ENCODE measurements at regions not wholly inside any gene's neighbourhood (a gene's known extent, or its start where the extent isn't known, plus 50 kb on each side); places are given as distances from the start of the nearest gene placed in this dataset.
"Not testable (repeated sequence)": the region's sequence is repeated elsewhere in the genome, so short reads cannot be mapped to it uniquely, and the experiment has no call there.

DNA sequence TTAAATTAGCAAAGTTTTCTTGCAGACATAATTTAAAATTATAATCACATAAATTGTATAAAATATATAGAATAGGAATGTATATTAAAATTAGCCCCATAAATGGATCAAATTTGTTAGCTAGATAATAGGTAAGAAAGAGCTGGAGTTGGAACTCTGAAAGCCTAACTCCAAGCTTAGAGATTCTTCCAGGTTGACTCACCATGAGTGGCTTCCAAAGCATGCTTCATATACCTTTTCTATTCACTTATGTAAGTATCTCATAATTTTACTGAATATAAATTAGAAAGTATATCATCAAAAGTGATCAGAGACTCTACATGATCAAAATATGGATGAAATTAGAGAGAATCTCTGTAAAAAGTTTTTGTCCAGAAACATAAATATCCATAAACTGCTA, 320.7 kb upstream of the MAGI2 start:
- intact Hi-C loops (cut with micrococcal nuclease) = no loop called here
- no peaks in the 10 kb centered on the region for H3K27me3 Mint-ChIP-seq (ENCODE audit: low read depth)
- no peaks in the 10 kb centered on the region for H3K36me3 Mint-ChIP-seq (ENCODE audit: low read depth)
- no peaks in the 10 kb centered on the region for H3K9me3 Mint-ChIP-seq
- DNase-seq (ENCODE audit: low spot score) = no peak
- no peak overlapping the region for H3K27ac Mint-ChIP-seq
- H3K4me3 Mint-ChIP-seq (ENCODE audit: low read depth) = no peak overlapping the region
- no peaks in the 10 kb centered on the region for H3K4me1 Mint-ChIP-seq (ENCODE audit: low read depth)

DNA sequence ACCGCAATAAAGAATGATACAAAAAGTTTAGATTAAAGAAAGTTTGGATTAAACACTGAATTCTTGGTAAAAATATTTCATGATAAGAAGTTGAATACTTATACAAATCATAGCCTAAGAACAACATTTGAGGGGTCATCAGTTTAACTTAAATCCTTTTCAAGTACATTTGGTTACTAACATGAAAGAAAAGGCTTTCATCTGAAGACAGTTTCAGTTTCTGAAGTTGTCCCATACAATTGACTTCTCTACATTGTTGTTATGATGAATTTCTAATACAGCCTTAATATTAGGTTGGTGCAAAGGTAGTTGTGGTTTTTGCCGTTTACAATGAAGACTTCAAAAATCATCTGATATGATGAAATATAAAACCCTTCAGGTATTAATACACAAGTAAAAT, 317.5 kb upstream of the MAGI2 start:
- no peak for DNase-seq (ENCODE audit: low spot score)
- no peak overlapping the region for H3K4me3 Mint-ChIP-seq (ENCODE audit: low read depth)
- intact Hi-C loops (cut with micrococcal nuclease) = no loop called here
- no peaks in the 10 kb centered on the region for H3K9me3 Mint-ChIP-seq
- no peaks in the 10 kb centered on the region for H3K27me3 Mint-ChIP-seq (ENCODE audit: low read depth)
- no peak overlapping the region for H3K27ac Mint-ChIP-seq
- no peaks in the 10 kb centered on the region for H3K36me3 Mint-ChIP-seq (ENCODE audit: low read depth)
- H3K4me1 Mint-ChIP-seq (ENCODE audit: low read depth) = no peaks in the 10 kb centered on the region

DNA sequence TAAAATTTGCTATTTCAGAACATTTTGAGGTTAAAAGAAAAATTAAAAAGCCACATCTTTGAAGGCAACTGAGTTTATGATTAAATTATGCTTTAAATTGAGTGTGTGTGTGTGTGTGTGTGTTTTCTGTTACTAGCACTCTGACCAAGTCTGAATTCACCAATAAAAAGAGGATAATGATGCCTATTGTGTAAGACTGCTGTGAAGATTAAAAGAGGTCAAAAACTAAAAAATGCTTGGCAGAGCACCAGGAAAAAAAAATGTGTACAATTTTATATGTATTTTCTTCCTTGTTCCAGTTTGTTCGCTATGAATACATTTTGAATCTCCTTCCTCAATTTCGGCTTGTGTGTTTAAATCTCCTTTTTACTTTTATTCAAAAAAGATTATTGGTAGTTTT, 316.6 kb upstream of the MAGI2 start:
- Mint-ChIP-seq H3K4me3 (ENCODE audit: low read depth) (no peak overlapping the region), H3K4me1 (ENCODE audit: low read depth) (no peaks in the 10 kb centered on the region), H3K27me3 (ENCODE audit: low read depth) (no peaks in the 10 kb centered on the region), H3K27ac (no peak overlapping the region), H3K9me3 (no peaks in the 10 kb centered on the region), H3K36me3 (ENCODE audit: low read depth) (no peaks in the 10 kb centered on the region)
- DNase-seq (ENCODE audit: low spot score) = no peak
- intact Hi-C loops (cut with micrococcal nuclease) = no loop called here

DNA sequence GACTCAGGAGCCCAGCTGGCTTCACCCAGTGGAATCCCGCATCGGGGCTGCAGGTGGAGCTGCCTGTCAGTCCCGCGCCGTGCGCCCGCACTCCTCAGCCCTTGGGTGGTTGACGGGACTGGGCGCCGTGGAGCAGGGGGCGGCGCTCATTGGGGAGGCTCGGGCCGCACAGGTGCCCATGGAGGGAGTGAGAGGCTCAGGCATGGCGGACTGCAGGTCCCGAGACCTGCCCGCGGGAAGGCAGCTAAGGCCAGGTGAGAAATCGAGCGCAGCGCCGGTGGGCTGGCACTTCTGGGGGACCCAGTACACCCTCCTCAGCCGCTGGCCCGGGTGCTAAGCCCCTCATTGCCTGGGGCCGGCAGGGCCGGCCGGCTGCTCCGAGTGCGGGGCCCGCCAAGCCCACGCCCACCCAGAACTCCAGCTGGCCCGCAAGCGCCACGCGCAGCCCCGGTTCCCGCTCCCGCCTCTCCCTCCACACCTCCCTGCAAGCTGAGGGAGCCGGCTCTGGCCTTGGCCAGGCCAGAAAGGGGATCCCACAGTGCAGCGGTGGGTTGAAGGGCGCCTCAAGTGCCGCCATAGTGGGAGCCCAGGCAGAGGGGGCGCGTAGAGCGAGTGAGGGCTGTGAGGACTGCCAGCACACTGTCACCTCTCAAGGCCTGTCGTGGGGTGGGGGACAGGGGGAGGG, 314.6 kb upstream of the MAGI2 start:
- H3K36me3 Mint-ChIP-seq (ENCODE audit: low read depth); intact Hi-C loops (cut with micrococcal nuclease); DNase-seq (ENCODE audit: low spot score); H3K4me3 Mint-ChIP-seq (ENCODE audit: low read depth); H3K4me1 Mint-ChIP-seq (ENCODE audit: low read depth); H3K27ac Mint-ChIP-seq; H3K9me3 Mint-ChIP-seq; H3K27me3 Mint-ChIP-seq (ENCODE audit: low read depth): not testable (repeated sequence)

DNA sequence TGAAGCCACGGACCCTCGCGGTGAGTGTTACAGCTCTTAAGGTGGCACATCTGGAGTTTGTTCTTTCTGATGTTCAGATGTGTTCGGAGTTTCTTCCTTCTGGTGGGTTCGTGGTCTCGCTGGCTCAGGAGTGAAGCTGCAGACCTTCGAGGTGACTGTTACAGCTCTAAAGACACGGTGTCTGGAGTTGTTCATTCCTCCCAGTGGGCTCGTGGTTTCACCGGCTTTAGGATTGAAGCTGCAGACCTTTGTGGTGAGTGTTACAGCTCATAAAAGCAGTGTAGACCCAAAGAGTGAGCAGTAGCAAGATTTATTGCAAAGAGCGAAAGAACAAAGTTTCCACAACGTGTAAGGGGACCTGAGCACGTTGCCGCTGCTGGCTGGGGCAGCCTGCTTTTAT, 313.7 kb upstream of the MAGI2 start:
- intact Hi-C loops (cut with micrococcal nuclease); DNase-seq (ENCODE audit: low spot score); H3K4me3 Mint-ChIP-seq (ENCODE audit: low read depth); H3K4me1 Mint-ChIP-seq (ENCODE audit: low read depth); H3K27ac Mint-ChIP-seq; H3K9me3 Mint-ChIP-seq; H3K27me3 Mint-ChIP-seq (ENCODE audit: low read depth); H3K36me3 Mint-ChIP-seq (ENCODE audit: low read depth): not testable (repeated sequence)

DNA sequence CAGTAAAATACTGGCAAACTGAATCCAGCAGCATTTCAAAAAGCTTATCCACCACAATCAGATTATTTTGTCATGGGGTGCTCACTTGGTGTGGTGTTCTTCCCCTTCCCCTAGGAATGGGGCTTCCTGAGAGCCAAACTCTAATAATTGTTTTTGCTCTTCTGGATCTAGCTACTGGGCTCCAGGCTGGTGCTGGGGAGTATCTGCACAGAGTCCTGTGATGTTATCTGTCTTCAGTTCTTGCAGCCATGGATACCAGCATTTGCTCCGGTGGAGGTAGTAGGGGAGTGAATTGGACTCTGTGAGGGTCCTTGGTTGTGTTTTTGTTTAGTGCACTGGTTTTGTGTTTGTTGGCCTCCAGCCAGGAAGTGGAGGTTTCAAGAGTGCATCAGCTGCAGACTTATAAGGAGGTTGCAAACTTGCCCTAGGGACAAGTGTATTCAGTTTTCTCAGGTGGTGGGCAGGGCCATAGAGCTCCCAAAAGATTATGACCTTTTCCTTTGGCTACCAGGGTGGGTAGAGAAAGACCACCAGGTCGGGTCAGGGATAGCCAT, 308.5 kb upstream of the MAGI2 start:
- Mint-ChIP-seq H3K27ac (no peak overlapping the region), H3K4me3 (ENCODE audit: low read depth) (no peak overlapping the region), H3K9me3 (no peaks in the 10 kb centered on the region), H3K36me3 (ENCODE audit: low read depth) (no peaks in the 10 kb centered on the region), H3K27me3 (ENCODE audit: low read depth) (no peaks in the 10 kb centered on the region), H3K4me1 (ENCODE audit: low read depth) (no peaks in the 10 kb centered on the region)
- no peak for DNase-seq (ENCODE audit: low spot score)
- intact Hi-C loops (cut with micrococcal nuclease) = no loop called here

DNA sequence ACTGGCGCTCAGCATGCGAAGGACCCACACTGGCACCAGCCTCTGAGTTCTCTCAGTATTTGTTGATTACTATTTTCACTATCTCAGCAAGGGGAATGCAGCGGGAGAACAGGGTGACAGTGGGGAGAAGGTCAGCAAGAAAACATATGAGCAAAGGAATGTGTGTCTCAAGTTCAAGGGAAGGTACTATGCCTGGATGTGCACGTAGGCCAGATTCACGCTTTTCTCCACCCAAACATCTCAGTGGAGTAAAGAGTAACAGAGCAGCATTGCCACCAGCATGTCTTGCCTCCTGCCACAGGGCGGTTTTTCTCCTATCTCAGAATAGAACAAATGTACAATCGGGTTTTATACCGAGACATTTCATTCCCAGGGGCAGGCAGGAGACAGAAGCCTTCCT, 297.5 kb upstream of the MAGI2 start:
- H3K4me3 Mint-ChIP-seq (ENCODE audit: low read depth); DNase-seq (ENCODE audit: low spot score); H3K27ac Mint-ChIP-seq; H3K4me1 Mint-ChIP-seq (ENCODE audit: low read depth); H3K9me3 Mint-ChIP-seq; H3K27me3 Mint-ChIP-seq (ENCODE audit: low read depth); H3K36me3 Mint-ChIP-seq (ENCODE audit: low read depth); intact Hi-C loops (cut with micrococcal nuclease): not testable (repeated sequence)

DNA sequence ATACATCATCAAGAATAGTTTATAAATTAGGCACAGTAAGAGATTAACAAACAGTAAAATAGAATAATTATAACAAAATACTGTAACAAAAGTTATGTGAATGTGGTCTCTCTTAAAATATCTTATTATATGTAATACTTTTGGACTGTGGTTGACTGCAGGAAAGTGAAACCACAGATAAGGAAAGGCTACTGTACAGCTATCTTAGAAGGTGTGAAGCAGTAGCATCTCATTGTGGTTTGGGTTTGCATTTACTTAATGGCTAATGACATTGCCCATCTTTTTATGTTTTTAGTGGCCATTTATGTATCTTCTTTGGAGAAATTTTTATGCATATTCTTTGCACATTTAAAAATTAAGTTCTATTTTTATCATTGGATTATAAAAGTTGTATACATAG, 296.4 kb upstream of the MAGI2 start:
- H3K27me3 Mint-ChIP-seq (ENCODE audit: low read depth) = no peaks in the 10 kb centered on the region
- no peaks in the 10 kb centered on the region for H3K36me3 Mint-ChIP-seq (ENCODE audit: low read depth)
- no peak for DNase-seq (ENCODE audit: low spot score)
- intact Hi-C loops (cut with micrococcal nuclease) = no loop called here
- H3K9me3 Mint-ChIP-seq = peaks cover 4% of the 10 kb centered on the region
- no peak overlapping the region for H3K4me3 Mint-ChIP-seq (ENCODE audit: low read depth)
- H3K27ac Mint-ChIP-seq = no peak overlapping the region
- no peaks in the 10 kb centered on the region for H3K4me1 Mint-ChIP-seq (ENCODE audit: low read depth)

DNA sequence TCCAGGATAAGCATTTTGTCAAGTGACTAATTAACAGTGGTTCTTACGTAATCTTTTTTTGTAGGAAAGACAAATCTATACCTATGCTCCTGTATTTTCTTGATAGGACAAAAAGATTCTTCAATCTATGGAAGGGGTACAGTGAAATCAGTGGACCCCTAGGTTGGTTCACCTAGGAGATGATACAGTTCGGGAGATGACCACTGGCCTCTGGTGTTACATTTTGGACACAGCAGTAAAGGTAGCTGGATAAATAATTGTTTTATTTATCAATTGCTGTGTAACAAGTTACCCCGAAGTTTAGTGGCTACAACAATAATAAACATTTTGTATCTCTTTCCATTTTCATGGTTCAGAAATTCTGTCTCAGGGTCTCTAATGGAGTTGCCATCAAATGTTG, 288.2 kb upstream of the MAGI2 start:
- Mint-ChIP-seq H3K9me3 (no peaks in the 10 kb centered on the region), H3K36me3 (ENCODE audit: low read depth) (no peaks in the 10 kb centered on the region), H3K27ac (no peak overlapping the region), H3K4me1 (ENCODE audit: low read depth) (no peaks in the 10 kb centered on the region), H3K4me3 (ENCODE audit: low read depth) (no peak overlapping the region), H3K27me3 (ENCODE audit: low read depth) (no peaks in the 10 kb centered on the region)
- intact Hi-C loops (cut with micrococcal nuclease) = no loop called here
- DNase-seq (ENCODE audit: low spot score) = no peak

DNA sequence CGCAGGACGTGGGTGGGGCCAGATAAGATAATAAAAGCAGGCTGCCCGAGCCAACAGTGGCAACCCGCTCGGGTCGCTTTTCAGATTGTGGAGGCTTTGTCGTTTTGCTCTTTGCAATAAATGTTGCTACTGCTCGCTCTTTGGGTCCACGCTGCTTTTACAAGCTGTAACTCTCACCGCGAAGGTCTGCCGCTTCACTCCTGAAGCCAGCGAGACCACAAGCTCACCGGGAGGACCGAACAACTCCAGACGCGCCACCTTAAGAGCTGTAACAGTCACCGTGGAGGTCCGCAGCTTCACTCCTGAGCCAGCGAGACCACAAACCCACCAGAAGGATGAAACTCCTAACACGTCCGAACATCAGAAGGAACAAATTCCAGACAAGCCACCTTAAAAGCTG, 286.6 kb upstream of the MAGI2 start:
- Mint-ChIP-seq H3K27ac (no peak overlapping the region), H3K9me3 (no peaks in the 10 kb centered on the region), H3K4me1 (ENCODE audit: low read depth) (no peaks in the 10 kb centered on the region), H3K4me3 (ENCODE audit: low read depth) (no peak overlapping the region), H3K27me3 (ENCODE audit: low read depth) (no peaks in the 10 kb centered on the region), H3K36me3 (ENCODE audit: low read depth) (no peaks in the 10 kb centered on the region)
- intact Hi-C loops (cut with micrococcal nuclease) = no loop called here
- no peak for DNase-seq (ENCODE audit: low spot score)

DNA sequence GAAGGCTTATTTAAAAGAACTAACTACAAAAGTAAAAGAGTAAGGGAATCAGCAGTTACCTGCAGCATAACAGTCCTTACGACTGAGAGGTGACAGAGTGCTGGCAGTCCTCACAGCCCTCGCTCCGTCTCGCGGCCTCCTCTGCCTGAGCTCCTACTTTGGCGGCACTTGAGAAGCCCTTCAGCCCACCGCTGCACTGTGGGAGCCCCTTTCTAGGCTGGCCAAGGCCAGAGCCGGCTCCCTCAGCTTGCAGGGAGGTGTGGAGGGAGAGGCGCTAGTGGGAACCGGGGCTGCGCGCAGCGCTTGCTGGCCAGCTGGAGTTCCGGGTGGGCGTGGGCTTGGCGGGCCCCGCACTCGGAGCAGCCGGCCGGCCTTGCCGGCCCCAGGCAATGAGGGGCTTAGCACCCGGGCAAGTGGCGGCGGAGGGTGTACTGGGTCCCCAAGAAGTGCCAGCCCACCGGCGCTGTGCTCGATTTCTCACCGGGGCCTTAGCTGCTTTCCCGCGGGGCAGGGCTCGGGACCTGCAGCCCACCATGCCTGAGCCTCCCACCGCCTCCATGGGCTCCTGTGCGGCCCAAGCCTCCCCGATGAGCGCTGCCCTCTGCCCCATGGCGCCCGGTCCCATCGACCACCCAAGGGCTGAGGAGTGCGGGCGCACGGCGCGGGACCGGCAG, 285.7 kb upstream of the MAGI2 start:
- H3K27ac Mint-ChIP-seq; H3K36me3 Mint-ChIP-seq (ENCODE audit: low read depth); intact Hi-C loops (cut with micrococcal nuclease); H3K4me3 Mint-ChIP-seq (ENCODE audit: low read depth); H3K9me3 Mint-ChIP-seq; H3K4me1 Mint-ChIP-seq (ENCODE audit: low read depth); H3K27me3 Mint-ChIP-seq (ENCODE audit: low read depth); DNase-seq (ENCODE audit: low spot score): not testable (repeated sequence)

DNA sequence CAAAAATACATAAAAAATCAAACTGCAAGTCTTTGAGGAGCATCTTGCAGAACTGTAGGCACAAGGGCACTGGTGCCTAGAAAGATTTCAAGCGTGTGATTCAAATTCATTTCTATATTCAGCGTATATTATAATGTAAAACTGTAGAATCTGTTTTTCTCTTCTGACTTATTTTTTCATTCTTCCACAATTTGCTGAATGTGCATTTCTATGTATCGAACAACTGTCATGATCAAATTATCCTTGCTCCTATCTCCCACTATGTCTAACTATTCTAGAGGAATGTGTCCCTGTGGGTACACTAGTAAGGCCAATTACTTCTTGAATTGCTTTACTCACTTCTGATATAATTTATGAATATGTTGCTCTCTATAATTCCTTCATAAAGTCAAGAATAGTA, 283.0 kb upstream of the MAGI2 start:
- H3K9me3 Mint-ChIP-seq = peaks cover 17% of the 10 kb centered on the region
- no peak for DNase-seq (ENCODE audit: low spot score)
- no peaks in the 10 kb centered on the region for H3K4me1 Mint-ChIP-seq (ENCODE audit: low read depth)
- intact Hi-C loops (cut with micrococcal nuclease) = no loop called here
- H3K27ac Mint-ChIP-seq = no peak overlapping the region
- no peak overlapping the region for H3K4me3 Mint-ChIP-seq (ENCODE audit: low read depth)
- no peaks in the 10 kb centered on the region for H3K36me3 Mint-ChIP-seq (ENCODE audit: low read depth)
- no peaks in the 10 kb centered on the region for H3K27me3 Mint-ChIP-seq (ENCODE audit: low read depth)

DNA sequence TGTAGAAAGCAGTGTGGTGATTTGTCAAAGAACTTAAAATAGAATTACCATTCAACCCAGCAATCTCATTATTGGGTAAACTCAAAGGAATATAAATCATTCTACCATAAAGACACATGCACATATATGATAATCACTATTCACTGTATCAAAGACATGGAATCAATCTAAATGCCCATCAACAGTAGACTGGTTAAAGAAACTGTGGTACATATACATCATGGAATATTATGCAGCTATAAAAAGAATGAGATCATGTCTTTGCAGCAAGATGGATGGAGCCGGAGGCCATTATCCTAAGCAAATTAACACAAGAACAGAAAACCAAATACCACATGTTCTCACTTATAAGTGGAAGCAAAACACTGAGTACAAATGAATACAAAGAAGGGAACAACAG, 281.5 kb upstream of the MAGI2 start:
- Mint-ChIP-seq H3K27me3 (ENCODE audit: low read depth) (no peaks in the 10 kb centered on the region), H3K27ac (no peak overlapping the region), H3K4me3 (ENCODE audit: low read depth) (no peak overlapping the region), H3K9me3 (peaks cover 22% of the 10 kb centered on the region), H3K36me3 (ENCODE audit: low read depth) (no peaks in the 10 kb centered on the region), H3K4me1 (ENCODE audit: low read depth) (no peaks in the 10 kb centered on the region)
- no peak for DNase-seq (ENCODE audit: low spot score)
- intact Hi-C loops (cut with micrococcal nuclease) = no loop called here
